ENCODE measurements at regions not wholly inside any gene's neighbourhood (a gene's known extent, or its start where the extent isn't known, plus 50 kb on each side); places are given as distances from the start of the nearest gene placed in this dataset.

- no peaks in the 10 kb centered on the region for H3K27me3 ChIP-seq
- no peaks in the 10 kb centered on the region for H3K9me3 ChIP-seq
- no peak overlapping the region for H3K4me3 ChIP-seq (ENCODE audit: low read depth, low read length)
- no peaks in the 10 kb centered on the region for H3K36me3 ChIP-seq
- no peaks in the 10 kb centered on the region for H3K4me1 ChIP-seq
- TF ChIP-seq, protein P1, sequence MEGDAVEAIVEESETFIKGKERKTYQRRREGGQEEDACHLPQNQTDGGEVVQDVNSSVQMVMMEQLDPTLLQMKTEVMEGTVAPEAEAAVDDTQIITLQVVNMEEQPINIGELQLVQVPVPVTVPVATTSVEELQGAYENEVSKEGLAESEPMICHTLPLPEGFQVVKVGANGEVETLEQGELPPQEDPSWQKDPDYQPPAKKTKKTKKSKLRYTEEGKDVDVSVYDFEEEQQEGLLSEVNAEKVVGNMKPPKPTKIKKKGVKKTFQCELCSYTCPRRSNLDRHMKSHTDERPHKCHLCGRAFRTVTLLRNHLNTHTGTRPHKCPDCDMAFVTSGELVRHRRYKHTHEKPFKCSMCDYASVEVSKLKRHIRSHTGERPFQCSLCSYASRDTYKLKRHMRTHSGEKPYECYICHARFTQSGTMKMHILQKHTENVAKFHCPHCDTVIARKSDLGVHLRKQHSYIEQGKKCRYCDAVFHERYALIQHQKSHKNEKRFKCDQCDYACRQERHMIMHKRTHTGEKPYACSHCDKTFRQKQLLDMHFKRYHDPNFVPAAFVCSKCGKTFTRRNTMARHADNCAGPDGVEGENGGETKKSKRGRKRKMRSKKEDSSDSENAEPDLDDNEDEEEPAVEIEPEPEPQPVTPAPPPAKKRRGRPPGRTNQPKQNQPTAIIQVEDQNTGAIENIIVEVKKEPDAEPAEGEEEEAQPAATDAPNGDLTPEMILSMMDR (IDR thresholded peaks at IDR 0.05; ENCODE audit: low read depth, low read length), result no peak
- DNase-seq, result no peak
These were observed 332.4 kb upstream of the MAGEB18 start for GRCh38 chrX:25805744-25806143.

- Histone ChIP-seq H3K4me1 (no peaks in the 10 kb centered on the region), H3K9me3 (no peaks in the 10 kb centered on the region), H3K36me3 (no peaks in the 10 kb centered on the region), H3K27me3 (no peaks in the 10 kb centered on the region), H3K4me3 (ENCODE audit: low read depth, low read length) (no peak overlapping the region)
- no peak for DNase-seq
- TF ChIP-seq, protein P1 (IDR thresholded peaks at IDR 0.05; ENCODE audit: low read depth, low read length), result no peak
These were observed 331.1 kb upstream of the MAGEB18 start for GRCh38 chrX:25807022-25807421.

GRCh38 chrX:25810202-25810601 is 327.9 kb upstream of the MAGEB18 start:
- Histone ChIP-seq H3K27me3 (no peaks in the 10 kb centered on the region), H3K4me3 (ENCODE audit: low read depth, low read length) (no peak overlapping the region), H3K9me3 (no peaks in the 10 kb centered on the region), H3K36me3 (no peaks in the 10 kb centered on the region), H3K4me1 (no peaks in the 10 kb centered on the region)
- DNase-seq, result no peak
- TF ChIP-seq, protein P1 (IDR thresholded peaks at IDR 0.05; ENCODE audit: low read depth, low read length), result no peak

DNA sequence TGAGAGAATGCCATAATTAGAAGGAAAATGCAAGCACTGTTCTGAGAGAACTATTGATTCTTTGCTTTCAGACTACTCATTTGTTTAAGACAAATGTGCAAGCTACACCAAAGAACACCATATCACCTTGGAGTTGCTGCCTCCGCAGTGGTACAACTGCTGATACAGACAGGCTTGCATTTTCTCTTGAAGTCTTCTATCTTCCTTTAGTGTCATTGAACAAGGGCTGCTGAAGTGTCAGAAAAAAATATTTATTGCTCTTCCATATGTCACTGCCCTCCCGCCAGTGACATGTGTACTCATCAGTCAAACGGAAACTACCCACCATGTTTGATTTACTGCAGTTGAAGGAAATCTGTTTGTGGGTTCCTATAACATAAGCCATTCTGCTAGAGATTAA is 318.3 kb upstream of the MAGEB18 start:
- Histone ChIP-seq H3K9me3 (no peaks in the 10 kb centered on the region), H3K4me3 (ENCODE audit: low read depth, low read length) (no peak overlapping the region)

GRCh38 chrX:25851141-25851540 is 287.0 kb upstream of the MAGEB18 start:
- Histone ChIP-seq H3K36me3 (no peaks in the 10 kb centered on the region), H3K27me3 (no peaks in the 10 kb centered on the region), H3K4me1 (no peaks in the 10 kb centered on the region), H3K9me3 (no peaks in the 10 kb centered on the region), H3K4me3 (ENCODE audit: low read depth, low read length) (no peak overlapping the region)
- DNase-seq, result no peak
- TF ChIP-seq, protein P1 (IDR thresholded peaks at IDR 0.05; ENCODE audit: low read depth, low read length), result no peak

More for the DNA sequence above, 318.3 kb upstream of the MAGEB18 start:
- Histone ChIP-seq H3K27me3 (no peaks in the 10 kb centered on the region), H3K36me3 (no peaks in the 10 kb centered on the region), H3K4me1 (no peaks in the 10 kb centered on the region)
- TF ChIP-seq, protein P1 (IDR thresholded peaks at IDR 0.05; ENCODE audit: low read depth, low read length), result no peak
- DNase-seq, result no peak

GRCh38 chrX:25853002-25853479 is 285.1 kb upstream of the MAGEB18 start:
- Histone ChIP-seq H3K9me3 (no peaks in the 10 kb centered on the region), H3K27me3 (no peaks in the 10 kb centered on the region), H3K4me3 (ENCODE audit: low read depth, low read length) (no peak overlapping the region), H3K36me3 (no peaks in the 10 kb centered on the region), H3K4me1 (no peaks in the 10 kb centered on the region)
- DNase-seq, result no peak
- TF ChIP-seq, protein P1 (IDR thresholded peaks at IDR 0.05; ENCODE audit: low read depth, low read length), result no peak
